Suprapubic skin (tissue), 4 donors: ENCODE measurements at regions not wholly inside any gene's neighbourhood (a gene's known extent, or its start where the extent isn't known, plus 50 kb on each side); places are given as distances from the start of the nearest gene placed in this dataset.

Experiments
- DNase-seq, 2 donors: peaks; one replicate each; pipeline ENCODE4 v3.0.0-alpha.2; 2019; ENCODE audit warnings: low spot score in 2 of 2
- H3K27ac ChIP-seq: fragments of 200-600 bp; sonication (generic); one replicate; pipeline ENCODE4 v1.5.1; 2019
- H3K27me3 ChIP-seq: fragments of 200-600 bp; sonication (generic); one replicate; pipeline ENCODE4 v1.5.1; 2019
- H3K36me3 ChIP-seq: fragments of 200-600 bp; sonication (generic); one replicate; pipeline ENCODE4 v1.5.1; 2019
- H3K4me1 ChIP-seq: fragments of 200-600 bp; sonication (generic); one replicate; pipeline ENCODE4 v1.5.1; 2019
- H3K4me3 ChIP-seq: fragments of 200-600 bp; sonication (generic); one replicate; pipeline ENCODE4 v1.5.1; 2019; ENCODE audit warnings: mild to moderate bottlenecking
- H3K9me3 ChIP-seq: fragments of 200-600 bp; sonication (generic); one replicate; pipeline ENCODE4 v1.5.1; 2019
- CTCF ChIP-seq, 2 donors: fragments of 200-600 bp in 1 of 2; fragments of 450-650 bp in 1 of 2; sonication (generic) in 1 of 2; IDR thresholded peaks; one replicate each; pipeline ENCODE4 v1.5.1; 2016 to 2019; ENCODE audit warnings: antibody characterized with exemption in 2 of 2, mild to moderate bottlenecking in 1 of 2, moderate library complexity in 1 of 2
- EP300 ChIP-seq: sonication (generic); formaldehyde crosslinking; IDR thresholded peaks from one replicate; pipeline ENCODE4 v1.6.1; 2017; ENCODE audit warnings: antibody characterized with exemption
- POLR2A ChIP-seq, 2 donors: fragments of 450-650 bp; IDR thresholded peaks; one replicate each; pipeline ENCODE4 v1.6.1; 2017; ENCODE audit warnings: antibody characterized with exemption in 2 of 2, mild to moderate bottlenecking in 2 of 2, moderate library complexity in 2 of 2
- POLR2AphosphoS5 ChIP-seq, 3 donors: sonication (generic); formaldehyde crosslinking; IDR thresholded peaks; one replicate each; pipeline ENCODE4 v1.6.1; 2017; ENCODE audit warnings: antibody characterized with exemption in 3 of 3
- whole genome bisulfite sequencing: methylation state at CpG from one replicate; pipeline ENCODE4 v1.1.5; 2018; 5-methylcytosine and 5-hydroxymethylcytosine counted together

GRCh38 chr21:36606287-36606982, 92.5 kb upstream of the SIM2 start:
- no peak for DNase-seq
- H3K4me1 ChIP-seq: no peaks in the 10 kb centered on the region
- WGBS: 83% methylated on average over 19 of the region's 19 CpGs
- H3K27ac ChIP-seq: no peak overlapping the region
- H3K36me3 ChIP-seq: no peaks in the 10 kb centered on the region
- H3K4me3 ChIP-seq: no peak overlapping the region
- peaks cover 38% of the 10 kb centered on the region for H3K27me3 ChIP-seq
- TF ChIP-seq POLR2A (IDR thresholded peaks at IDR 0.05) (no peak), CTCF (IDR thresholded peaks at IDR 0.05) (no peak), POLR2AphosphoS5 (IDR thresholded peaks at IDR 0.05) (no peak), EP300 (no peak)
- H3K9me3 ChIP-seq: no peaks in the 10 kb centered on the region

- Histone ChIP-seq H3K36me3 (no peaks in the 10 kb centered on the region), H3K9me3 (no peaks in the 10 kb centered on the region), H3K4me3 (no peak overlapping the region), H3K27ac (no peak overlapping the region), H3K4me1 (no peaks in the 10 kb centered on the region), H3K27me3 (peaks cover 42% of the 10 kb centered on the region)
- DNase-seq: no peak
- 89% methylated on average over 6 of the region's 6 CpGs for WGBS
- no peak for TF ChIP-seq POLR2A (IDR thresholded peaks at IDR 0.05)
- TF ChIP-seq EP300: no peak
- TF ChIP-seq POLR2AphosphoS5 (IDR thresholded peaks at IDR 0.05): no peak
- TF ChIP-seq CTCF (IDR thresholded peaks at IDR 0.05): no peak
Observed at GRCh38 chr21:36606983-36607325, 92.0 kb upstream of the SIM2 start.

GRCh38 chr21:36608041-36608896, 90.6 kb upstream of the SIM2 start:
- Histone ChIP-seq H3K27ac (no peak overlapping the region), H3K36me3 (no peaks in the 10 kb centered on the region), H3K9me3 (no peaks in the 10 kb centered on the region), H3K4me1 (no peaks in the 10 kb centered on the region), H3K27me3 (peaks cover 46% of the 10 kb centered on the region), H3K4me3 (no peak overlapping the region)
- DNase-seq: no peak
- 71% methylated on average over 8 of the region's 8 CpGs for WGBS
- no peak for TF ChIP-seq POLR2A (IDR thresholded peaks at IDR 0.05)
- no peak for TF ChIP-seq EP300
- TF ChIP-seq POLR2AphosphoS5 (IDR thresholded peaks at IDR 0.05): no peak
- no peak for TF ChIP-seq CTCF (IDR thresholded peaks at IDR 0.05)

GRCh38 chr21:36608897-36609225, 90.1 kb upstream of the SIM2 start:
- Histone ChIP-seq H3K36me3 (no peaks in the 10 kb centered on the region), H3K4me1 (no peaks in the 10 kb centered on the region), H3K27me3 (peaks cover 51% of the 10 kb centered on the region), H3K4me3 (no peak overlapping the region), H3K9me3 (no peaks in the 10 kb centered on the region), H3K27ac (no peak overlapping the region)
- 82% methylated on average over 1 of the region's 1 CpG for WGBS
- TF ChIP-seq CTCF (IDR thresholded peaks at IDR 0.05) (no peak), POLR2AphosphoS5 (IDR thresholded peaks at IDR 0.05) (no peak), POLR2A (IDR thresholded peaks at IDR 0.05) (no peak), EP300 (no peak)
- no peak for DNase-seq

- TF ChIP-seq CTCF (IDR thresholded peaks at IDR 0.05) (no peak), EP300 (no peak), POLR2AphosphoS5 (IDR thresholded peaks at IDR 0.05) (no peak), POLR2A (IDR thresholded peaks at IDR 0.05) (no peak)
- no peak for DNase-seq
- no peaks in the 10 kb centered on the region for H3K4me1 ChIP-seq
- no peaks in the 10 kb centered on the region for H3K9me3 ChIP-seq
- no peak overlapping the region for H3K4me3 ChIP-seq
- peaks cover 51% of the 10 kb centered on the region for H3K27me3 ChIP-seq
- no peak overlapping the region for H3K27ac ChIP-seq
- H3K36me3 ChIP-seq: no peaks in the 10 kb centered on the region
Observed at GRCh38 chr21:36609654-36610053, 89.3 kb upstream of the SIM2 start.
